Breast epithelium (tissue), 4 donors: ENCODE measurements at regions not wholly inside any gene's neighbourhood (a gene's known extent, or its start where the extent isn't known, plus 50 kb on each side); places are given as distances from the start of the nearest gene placed in this dataset.
"Not testable (repeated sequence)": the region's sequence is repeated elsewhere in the genome, so short reads cannot be mapped to it uniquely, and the experiment has no call there.

ENCODE experiments used
- DNase-seq, 2 donors: peaks; one replicate each; pipeline ENCODE4 v3.0.0-alpha.2; 2019; ENCODE audit warnings: low spot score in 2 of 2
- H3K27ac ChIP-seq, 2 donors: fragments of 200-600 bp; sonication (generic) in 1 of 2; one replicate each; pipeline ENCODE4 v1.5.1; 2016 to 2019; ENCODE audit warnings: mild to moderate bottlenecking in 1 of 2
- H3K27me3 ChIP-seq, 2 donors: fragments of 200-600 bp; sonication (generic) in 1 of 2; one replicate each; pipeline versions ENCODE4 v1.5.1 to v1.6.0; 2017 to 2019; ENCODE audit warnings: control low read depth in 1 of 2, mild to moderate bottlenecking in 1 of 2
- H3K36me3 ChIP-seq: fragments of 200-600 bp; one replicate; pipeline ENCODE4 v1.5.1; 2019
- H3K4me1 ChIP-seq, 2 donors: fragments of 200-600 bp; sonication (generic); one replicate each; pipeline ENCODE4 v1.5.1; 2016 to 2019; ENCODE audit warnings: control low read depth in 1 of 2
- H3K4me3 ChIP-seq, 3 donors: fragments of 200-600 bp; sonication (generic); 1 replicate in 2 of 3; 2 replicates in 1 of 3; pipeline ENCODE4 v1.5.1; 2016 to 2019; ENCODE audit warnings: mild to moderate bottlenecking in 3 of 3, moderate library complexity in 2 of 3
- H3K9me3 ChIP-seq, 2 donors: fragments of 200-600 bp; sonication (generic) in 1 of 2; one replicate each; pipeline ENCODE4 v1.5.1; 2016 to 2019; ENCODE audit warnings: control low read depth in 1 of 2
- POLR2A ChIP-seq: fragments of 450-650 bp; IDR thresholded peaks from one replicate; pipeline ENCODE4 v1.6.1; 2016; ENCODE audit warnings: antibody characterized with exemption, mild to moderate bottlenecking, moderate library complexity
- POLR2AphosphoS5 ChIP-seq, 3 donors: sonication (generic); formaldehyde crosslinking; IDR thresholded peaks; one replicate each; pipeline ENCODE4 v1.6.1; 2017; ENCODE audit warnings: antibody characterized with exemption in 3 of 3
- intact Hi-C: fragments of 100-400 bp; cut with DNase I; formaldehyde crosslinking; loops from one replicate; pipeline ENCODE4 v1.15.1; 2023; ENCODE audit warnings: low total_unique reads
- TF ChIP-seq, protein P1 (sequence below), 3 donors: fragments of 450-650 bp; IDR thresholded peaks; one replicate each; pipeline ENCODE4 v1.5.1; 2016 to 2017; ENCODE audit warnings: antibody characterized with exemption in 3 of 3, mild to moderate bottlenecking in 3 of 3, moderate library complexity in 3 of 3

- no peak overlapping the region for H3K4me3 ChIP-seq
- intact Hi-C loops, result no loop called here
- DNase-seq, result no peak
- no peaks in the 10 kb centered on the region for H3K36me3 ChIP-seq
- H3K27ac ChIP-seq, result no peak overlapping the region
- no peaks in the 10 kb centered on the region for H3K4me1 ChIP-seq
- no peaks in the 10 kb centered on the region for H3K9me3 ChIP-seq
- H3K27me3 ChIP-seq, result no peaks in the 10 kb centered on the region
- TF ChIP-seq, protein P1, sequence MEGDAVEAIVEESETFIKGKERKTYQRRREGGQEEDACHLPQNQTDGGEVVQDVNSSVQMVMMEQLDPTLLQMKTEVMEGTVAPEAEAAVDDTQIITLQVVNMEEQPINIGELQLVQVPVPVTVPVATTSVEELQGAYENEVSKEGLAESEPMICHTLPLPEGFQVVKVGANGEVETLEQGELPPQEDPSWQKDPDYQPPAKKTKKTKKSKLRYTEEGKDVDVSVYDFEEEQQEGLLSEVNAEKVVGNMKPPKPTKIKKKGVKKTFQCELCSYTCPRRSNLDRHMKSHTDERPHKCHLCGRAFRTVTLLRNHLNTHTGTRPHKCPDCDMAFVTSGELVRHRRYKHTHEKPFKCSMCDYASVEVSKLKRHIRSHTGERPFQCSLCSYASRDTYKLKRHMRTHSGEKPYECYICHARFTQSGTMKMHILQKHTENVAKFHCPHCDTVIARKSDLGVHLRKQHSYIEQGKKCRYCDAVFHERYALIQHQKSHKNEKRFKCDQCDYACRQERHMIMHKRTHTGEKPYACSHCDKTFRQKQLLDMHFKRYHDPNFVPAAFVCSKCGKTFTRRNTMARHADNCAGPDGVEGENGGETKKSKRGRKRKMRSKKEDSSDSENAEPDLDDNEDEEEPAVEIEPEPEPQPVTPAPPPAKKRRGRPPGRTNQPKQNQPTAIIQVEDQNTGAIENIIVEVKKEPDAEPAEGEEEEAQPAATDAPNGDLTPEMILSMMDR (IDR thresholded peaks at IDR 0.05), result no peak
These were observed 270.5 kb upstream of the CHORDC1 start for GRCh38 chr11:90493379-90493778.

DNA sequence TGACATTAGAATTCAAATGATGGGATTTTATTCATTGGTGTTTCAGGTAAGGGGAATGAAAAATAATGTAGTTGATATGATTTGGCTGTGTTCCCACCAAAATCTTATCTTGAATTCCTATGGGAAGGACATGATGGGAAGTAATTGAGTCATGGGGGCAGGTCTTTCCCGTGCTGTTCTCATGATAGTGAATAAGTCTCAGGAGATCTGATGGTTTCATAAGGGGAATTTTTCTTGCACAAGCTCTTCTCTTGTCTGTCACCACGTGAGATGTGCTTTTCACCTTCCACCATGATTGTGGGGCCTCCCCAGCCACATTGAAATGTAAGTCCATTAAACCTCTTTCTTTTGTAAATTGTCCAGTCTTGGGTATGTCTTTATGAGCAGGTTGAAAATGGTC lies 268.6 kb upstream of the CHORDC1 start:
- no peak overlapping the region for H3K4me3 ChIP-seq
- DNase-seq, result no peak
- H3K9me3 ChIP-seq, result no peaks in the 10 kb centered on the region
- TF ChIP-seq POLR2A, result no peak
- TF ChIP-seq, protein P1 (IDR thresholded peaks at IDR 0.05), result no peak
- TF ChIP-seq POLR2AphosphoS5 (IDR thresholded peaks at IDR 0.05), result no peak
- no peaks in the 10 kb centered on the region for H3K27me3 ChIP-seq
- no peaks in the 10 kb centered on the region for H3K4me1 ChIP-seq
- intact Hi-C loops, result no loop called here
- no peaks in the 10 kb centered on the region for H3K36me3 ChIP-seq
- no peak overlapping the region for H3K27ac ChIP-seq

DNA sequence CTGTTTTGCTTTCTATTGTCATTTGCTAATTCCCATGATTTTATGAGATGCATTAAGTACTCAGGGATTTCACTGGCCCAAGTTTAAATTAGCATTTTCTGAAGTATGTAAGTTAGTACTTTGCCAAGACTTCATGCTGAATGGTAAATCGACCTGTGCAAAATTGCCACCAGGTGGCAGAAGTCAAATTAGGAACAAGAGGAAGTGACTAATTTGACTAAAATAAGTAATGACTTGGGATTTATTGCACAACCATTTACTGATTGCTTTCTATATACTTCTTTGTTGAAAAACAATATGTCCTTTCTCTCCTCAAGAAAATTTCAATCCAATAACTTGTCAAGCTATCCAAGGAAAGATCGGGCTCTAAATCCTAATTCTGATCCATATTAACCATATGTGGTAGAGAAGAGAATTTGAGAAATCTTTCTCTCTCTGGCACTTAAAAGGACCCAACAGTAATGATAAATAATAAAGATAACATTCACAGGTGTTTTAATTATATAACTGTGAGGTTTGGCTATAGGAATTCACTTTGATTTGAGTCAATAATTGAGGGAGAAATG lies 253.7 kb upstream of the CHORDC1 start:
- no peak for DNase-seq
- H3K4me3 ChIP-seq, result no peak overlapping the region
- no peaks in the 10 kb centered on the region for H3K36me3 ChIP-seq
- H3K27me3 ChIP-seq, result no peaks in the 10 kb centered on the region
- no peak for TF ChIP-seq POLR2A
- TF ChIP-seq, protein P1 (IDR thresholded peaks at IDR 0.05), result peak in 2 of 3 donors; percentile 38 to 52
- no peak overlapping the region for H3K27ac ChIP-seq
- H3K9me3 ChIP-seq, result no peaks in the 10 kb centered on the region
- H3K4me1 ChIP-seq, result no peaks in the 10 kb centered on the region
- intact Hi-C loops, result no loop called here

DNA sequence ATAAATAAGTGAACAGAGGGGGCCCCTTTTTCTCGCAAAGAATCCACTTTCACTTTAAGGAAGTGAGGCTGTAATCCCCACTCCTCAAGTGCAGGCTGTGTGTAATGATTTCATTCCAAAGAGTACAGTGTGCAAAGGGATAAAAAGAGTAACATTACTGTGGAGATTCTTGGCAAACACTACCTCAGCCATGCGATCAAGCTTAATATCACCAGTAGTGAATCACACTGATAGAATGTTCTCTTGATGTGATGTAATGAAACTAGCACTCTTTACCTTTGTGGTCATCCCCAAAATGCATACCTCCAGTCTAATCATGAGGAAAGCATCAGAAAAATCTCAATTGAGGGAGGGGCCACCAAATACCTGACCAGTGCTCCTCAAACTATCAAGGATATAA lies 246.1 kb upstream of the CHORDC1 start:
- no peaks in the 10 kb centered on the region for H3K36me3 ChIP-seq
- H3K9me3 ChIP-seq, result no peaks in the 10 kb centered on the region
- H3K4me3 ChIP-seq, result no peak overlapping the region
- H3K27ac ChIP-seq, result no peak overlapping the region
- TF ChIP-seq POLR2AphosphoS5 (IDR thresholded peaks at IDR 0.05) (no peak), POLR2A (no peak)
- TF ChIP-seq, protein P1 (IDR thresholded peaks at IDR 0.05), result no peak
- DNase-seq, result no peak
- intact Hi-C loops, result no loop called here
- H3K4me1 ChIP-seq, result no peaks in the 10 kb centered on the region
- no peaks in the 10 kb centered on the region for H3K27me3 ChIP-seq

DNA sequence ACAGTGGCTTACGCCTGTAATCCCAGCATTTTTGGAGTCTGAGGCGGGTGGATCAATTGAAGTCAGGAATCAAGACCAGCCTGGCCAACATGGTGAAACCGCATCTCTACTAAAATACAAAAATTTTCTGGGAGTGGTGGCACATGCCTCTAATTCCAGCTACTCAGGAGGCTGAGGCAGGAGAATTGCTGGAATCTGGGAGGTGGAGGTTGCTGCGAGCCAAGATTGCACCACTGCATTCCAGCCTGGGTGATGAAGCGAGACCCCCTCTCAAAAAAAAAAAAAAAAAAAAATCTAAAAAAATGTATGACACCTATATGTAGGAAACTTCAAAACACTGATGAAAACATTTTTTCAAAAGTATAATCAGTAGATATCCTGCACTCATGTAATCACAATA lies 242.7 kb upstream of the CHORDC1 start:
- Histone ChIP-seq H3K4me3 (no peak overlapping the region), H3K4me1 (no peaks in the 10 kb centered on the region), H3K9me3 (no peaks in the 10 kb centered on the region), H3K36me3 (no peaks in the 10 kb centered on the region), H3K27ac (no peak overlapping the region), H3K27me3 (no peaks in the 10 kb centered on the region)
- DNase-seq, result no peak
- TF ChIP-seq, protein P1 (IDR thresholded peaks at IDR 0.05), result no peak
- TF ChIP-seq POLR2AphosphoS5 (IDR thresholded peaks at IDR 0.05) (no peak), POLR2A (no peak)
- intact Hi-C loops, result no loop called here

GRCh38 chr11:90455347-90455920 lies 232.6 kb upstream of the CHORDC1 start:
- not testable (repeated sequence) for H3K27ac ChIP-seq, H3K4me3 ChIP-seq, H3K9me3 ChIP-seq

More at GRCh38 chr11:90455347-90455920, 232.6 kb upstream of the CHORDC1 start:
- H3K36me3 ChIP-seq, intact Hi-C loops, DNase-seq, H3K27me3 ChIP-seq, H3K4me1 ChIP-seq: not testable (repeated sequence)
